ENCODE measurements at regions not wholly inside any gene's neighbourhood (a gene's known extent, or its start where the extent isn't known, plus 50 kb on each side); places are given as distances from the start of the nearest gene placed in this dataset.

GRCh38 chr4:175378372-175378771 lies 433.7 kb downstream of the GPM6A start:
- DNase-seq, result no peak

- no peak for DNase-seq
These were observed 431.2 kb downstream of the GPM6A start for GRCh38 chr4:175380841-175381240.

- no peak for DNase-seq
These were observed 426.3 kb downstream of the GPM6A start for GRCh38 chr4:175385797-175386196.

GRCh38 chr4:175386776-175387507 lies 425.1 kb downstream of the GPM6A start:
- no peak for DNase-seq

GRCh38 chr4:175394208-175394607 lies 417.9 kb downstream of the GPM6A start:
- DNase-seq, result no peak

GRCh38 chr4:175405961-175406360 lies 406.1 kb downstream of the GPM6A start:
- DNase-seq, result no peak

- DNase-seq, result no peak
These were observed 404.1 kb downstream of the GPM6A start for GRCh38 chr4:175407926-175408325.

- DNase-seq, result no peak
These were observed 400.8 kb downstream of the GPM6A start for GRCh38 chr4:175411251-175411650.

- DNase-seq, result no peak
These were observed 399.9 kb downstream of the GPM6A start for GRCh38 chr4:175412161-175412560.

- no peak for DNase-seq
These were observed 399.3 kb downstream of the GPM6A start for GRCh38 chr4:175412746-175413145.

- no peak for DNase-seq
These were observed 398.5 kb downstream of the GPM6A start for GRCh38 chr4:175413561-175413960.

GRCh38 chr4:175414602-175415001 lies 397.5 kb downstream of the GPM6A start:
- no peak for DNase-seq

- DNase-seq, result no peak
These were observed 393.5 kb downstream of the GPM6A start for GRCh38 chr4:175418516-175418915.

GRCh38 chr4:175419236-175419718 lies 392.8 kb downstream of the GPM6A start:
- no peak for DNase-seq

GRCh38 chr4:175421506-175421905 lies 390.6 kb downstream of the GPM6A start:
- no peak for DNase-seq

GRCh38 chr4:175422331-175422730 lies 389.7 kb downstream of the GPM6A start:
- no peak for DNase-seq

- no peak for DNase-seq
These were observed 388.0 kb downstream of the GPM6A start for GRCh38 chr4:175424111-175424510.

- no peak for DNase-seq
These were observed 384.3 kb downstream of the GPM6A start for GRCh38 chr4:175427751-175428150.

GRCh38 chr4:175431694-175432093 lies 380.4 kb downstream of the GPM6A start:
- no peak for DNase-seq

- peak; percentile 44 for DNase-seq
These were observed 376.7 kb downstream of the GPM6A start for GRCh38 chr4:175435381-175435783.

GRCh38 chr4:175436196-175436595 lies 375.9 kb downstream of the GPM6A start:
- no peak for DNase-seq

GRCh38 chr4:175440786-175441185 lies 371.3 kb downstream of the GPM6A start:
- DNase-seq, result no peak

GRCh38 chr4:175441256-175441655 lies 370.8 kb downstream of the GPM6A start:
- no peak for DNase-seq

- no peak for DNase-seq
These were observed 368.5 kb downstream of the GPM6A start for GRCh38 chr4:175443547-175443946.

GRCh38 chr4:175444512-175444911 lies 367.6 kb downstream of the GPM6A start:
- no peak for DNase-seq
